Inflammatory macrophage treated with lipopolysaccharide for 1 hour (primary cell): ENCODE measurements at regions not wholly inside any gene's neighbourhood (a gene's known extent, or its start where the extent isn't known, plus 50 kb on each side); places are given as distances from the start of the nearest gene placed in this dataset.

Source experiments
- DNase-seq, 2 donors: peaks; one replicate each; pipeline ENCODE4 v3.0.0-alpha.2; 2020 to 2022

- DNase-seq: no peak
These were observed 50.2 kb upstream of the SLC66A3 start for GRCh38 chr2:11104794-11105660.
